ENCODE measurements at regions not wholly inside any gene's neighbourhood (a gene's known extent, or its start where the extent isn't known, plus 50 kb on each side); places are given as distances from the start of the nearest gene placed in this dataset.
"Not testable (repeated sequence)": the region's sequence is repeated elsewhere in the genome, so short reads cannot be mapped to it uniquely, and the experiment has no call there.

DNA sequence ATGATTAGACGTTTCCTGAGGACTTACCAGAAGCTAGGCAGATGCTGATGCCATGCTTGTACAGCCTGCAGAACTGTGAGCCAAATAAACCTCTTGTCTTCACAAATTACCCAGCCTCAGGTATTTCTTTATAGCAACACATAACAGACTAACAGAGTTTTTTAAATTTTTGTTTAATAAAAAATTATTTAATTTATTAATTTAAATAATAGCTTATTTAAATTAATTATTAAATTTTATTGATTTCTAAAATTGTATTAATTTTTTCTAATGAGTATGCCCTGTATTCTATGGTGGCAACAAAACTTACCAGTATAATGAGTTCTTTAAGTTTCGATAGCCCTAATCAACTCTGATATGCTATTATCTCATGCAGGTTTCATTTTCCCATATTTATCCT, 259.8 kb downstream of the IKZF2 start:
- Histone ChIP-seq H3K4me3 (ENCODE audit: low read depth, low read length) (no peak overlapping the region), H3K36me3 (ENCODE audit: control insufficient read depth, insufficient read depth, low read length) (no peaks in the 10 kb centered on the region), H3K27me3 (ENCODE audit: control insufficient read depth, insufficient read depth, low read length) (no peaks in the 10 kb centered on the region)
- DNase-seq (ENCODE audit: low read depth): no peak
- FAIRE-seq: no peak
- no peak for TF ChIP-seq CTCF (IDR thresholded peaks at IDR 0.05; ENCODE audit: insufficient read depth, low read length, severe bottlenecking)

DNA sequence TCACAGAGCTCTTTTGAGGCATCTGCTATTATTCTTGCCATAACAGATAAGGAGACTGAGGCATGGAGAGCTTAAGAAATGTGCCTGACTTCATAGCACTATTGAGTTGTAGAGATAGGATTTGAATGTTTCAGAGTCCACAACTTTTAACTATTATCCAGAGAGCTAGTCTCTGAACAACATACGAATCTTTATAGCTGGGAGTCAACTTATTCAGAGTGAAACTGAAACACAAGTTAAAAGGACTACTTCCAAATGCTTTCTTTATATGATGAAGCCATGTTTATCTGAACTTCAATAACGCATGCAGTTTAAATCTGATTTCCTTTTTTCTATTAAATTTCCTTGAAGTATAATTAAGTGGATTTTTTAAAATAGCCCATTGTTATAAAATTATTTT, 268.8 kb downstream of the IKZF2 start:
- DNase-seq (ENCODE audit: low read depth) (no peak), FAIRE-seq (no peak)
- no peak for TF ChIP-seq CTCF (IDR thresholded peaks at IDR 0.05; ENCODE audit: insufficient read depth, low read length, severe bottlenecking)
- H3K4me3 ChIP-seq (ENCODE audit: low read depth, low read length): no peak overlapping the region
- H3K36me3 ChIP-seq (ENCODE audit: control insufficient read depth, insufficient read depth, low read length): no peaks in the 10 kb centered on the region
- no peaks in the 10 kb centered on the region for H3K27me3 ChIP-seq (ENCODE audit: control insufficient read depth, insufficient read depth, low read length)

DNA sequence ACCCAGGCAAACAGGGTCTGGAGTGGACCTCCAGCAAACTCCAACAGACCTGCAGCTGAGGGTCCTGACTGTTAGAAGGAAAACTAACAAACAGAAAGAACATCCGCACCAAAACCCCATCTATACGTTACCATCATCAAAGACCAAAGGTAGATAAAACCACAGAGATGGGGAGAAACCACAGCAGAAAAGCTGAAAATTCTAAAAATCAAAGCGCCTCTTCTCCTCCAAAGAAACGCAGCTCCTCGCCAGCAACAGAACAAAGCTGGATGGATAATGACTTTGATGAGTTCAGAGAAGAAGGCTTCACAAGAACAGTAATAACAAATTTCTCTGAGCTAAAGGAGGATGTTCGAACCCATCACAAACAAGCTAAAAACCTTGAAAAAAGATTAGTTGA, 274.9 kb downstream of the IKZF2 start:
- H3K4me3 ChIP-seq (ENCODE audit: low read depth, low read length); FAIRE-seq; DNase-seq (ENCODE audit: low read depth); H3K27me3 ChIP-seq (ENCODE audit: control insufficient read depth, insufficient read depth, low read length); H3K36me3 ChIP-seq (ENCODE audit: control insufficient read depth, insufficient read depth, low read length): not testable (repeated sequence)

- not testable (repeated sequence) for H3K27me3 ChIP-seq (ENCODE audit: control insufficient read depth, insufficient read depth, low read length); DNase-seq (ENCODE audit: low read depth); FAIRE-seq; H3K4me3 ChIP-seq (ENCODE audit: low read depth, low read length); H3K36me3 ChIP-seq (ENCODE audit: control insufficient read depth, insufficient read depth, low read length)
Observed at GRCh38 chr2:212875950-212876349, 275.5 kb downstream of the IKZF2 start.

DNA sequence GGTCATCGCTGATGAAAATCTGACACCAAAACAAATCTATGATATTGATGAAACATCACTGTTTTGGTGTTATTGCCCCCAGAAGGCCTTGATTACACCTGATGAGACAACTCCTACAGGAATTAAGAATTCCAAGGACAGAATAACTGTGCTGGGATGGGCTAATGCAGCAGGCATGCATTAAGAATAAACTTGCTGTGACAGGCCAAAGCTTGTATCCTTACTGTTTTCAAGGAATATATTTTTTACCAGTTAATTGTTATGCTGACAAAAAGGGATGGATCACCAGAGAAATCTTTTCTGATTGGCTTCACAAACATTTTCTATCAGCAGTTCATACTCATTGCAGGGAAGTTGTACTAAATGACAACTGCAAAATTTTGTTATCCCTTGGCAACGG, 278.2 kb downstream of the IKZF2 start:
- H3K36me3 ChIP-seq (ENCODE audit: control insufficient read depth, insufficient read depth, low read length): no peaks in the 10 kb centered on the region
- FAIRE-seq (no peak), DNase-seq (ENCODE audit: low read depth) (peak; percentile 80)
- no peak for TF ChIP-seq CTCF (IDR thresholded peaks at IDR 0.05; ENCODE audit: insufficient read depth, low read length, severe bottlenecking)
- H3K27me3 ChIP-seq (ENCODE audit: control insufficient read depth, insufficient read depth, low read length): no peaks in the 10 kb centered on the region
- no peak overlapping the region for H3K4me3 ChIP-seq (ENCODE audit: low read depth, low read length)

DNA sequence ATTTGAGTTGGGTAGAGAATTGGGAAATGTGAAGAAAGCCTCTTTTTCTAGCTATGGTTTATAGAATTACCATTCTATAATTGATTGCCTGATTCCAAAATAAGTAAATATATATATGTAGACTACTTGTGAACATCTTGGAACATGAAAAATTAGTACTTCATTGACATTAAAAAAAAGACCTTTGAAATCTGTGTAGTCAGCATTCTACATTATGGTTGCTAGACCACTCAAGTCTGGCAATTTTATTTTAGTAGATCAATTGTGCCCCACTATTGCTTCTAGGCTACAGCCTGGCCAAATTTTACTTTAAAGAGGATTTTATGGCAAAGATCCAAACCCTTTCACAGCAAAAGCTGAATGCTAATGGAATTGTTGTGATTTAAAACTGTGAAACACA, 279.8 kb downstream of the IKZF2 start:
- DNase-seq (ENCODE audit: low read depth): no peak
- no peaks in the 10 kb centered on the region for H3K36me3 ChIP-seq (ENCODE audit: control insufficient read depth, insufficient read depth, low read length)
- no peaks in the 10 kb centered on the region for H3K27me3 ChIP-seq (ENCODE audit: control insufficient read depth, insufficient read depth, low read length)
- FAIRE-seq: no peak
- no peak for TF ChIP-seq CTCF (IDR thresholded peaks at IDR 0.05; ENCODE audit: insufficient read depth, low read length, severe bottlenecking)
- H3K4me3 ChIP-seq (ENCODE audit: low read depth, low read length): no peak overlapping the region

GRCh38 chr2:212864186-212864585, 287.2 kb downstream of the IKZF2 start:
- FAIRE-seq: no peak
- no peak for TF ChIP-seq CTCF (IDR thresholded peaks at IDR 0.05; ENCODE audit: insufficient read depth, low read length, severe bottlenecking)
- H3K27me3 ChIP-seq (ENCODE audit: control insufficient read depth, insufficient read depth, low read length): no peaks in the 10 kb centered on the region
- no peak overlapping the region for H3K4me3 ChIP-seq (ENCODE audit: low read depth, low read length)
- no peaks in the 10 kb centered on the region for H3K36me3 ChIP-seq (ENCODE audit: control insufficient read depth, insufficient read depth, low read length)
- no peak for DNase-seq (ENCODE audit: low read depth)

Data from bronchial epithelial cell (primary cell).